Fibroblast of lung (primary cell): ENCODE measurements at regions not wholly inside any gene's neighbourhood (a gene's known extent, or its start where the extent isn't known, plus 50 kb on each side); places are given as distances from the start of the nearest gene placed in this dataset.

ENCODE experiments used
- DNase-seq, 2 donors: peaks; one replicate each; pipeline versions ENCODE4 v3.0.0 to v3.0.0-alpha.2; 2010; ENCODE audit warnings: low read depth in 2 of 2
- H2AFZ ChIP-seq: 2 replicates; pipeline ENCODE4 v1.5.1; 2012; ENCODE audit warnings: low read length, control low read depth, inconsistent platforms
- H3K27ac ChIP-seq: 2 replicates; pipeline ENCODE4 v1.5.1; 2011; ENCODE audit warnings: low read length, control low read depth; ENCODE audit not compliant: insufficient read depth
- H3K27me3 ChIP-seq: 2 replicates; pipeline ENCODE4 v1.5.1; 2011; ENCODE audit warnings: mild to moderate bottlenecking, low read length; ENCODE audit not compliant: control insufficient read depth, insufficient read depth
- H3K36me3 ChIP-seq: 2 replicates; pipeline ENCODE4 v1.5.1; 2011; ENCODE audit warnings: low read length; ENCODE audit not compliant: control insufficient read depth, insufficient read depth
- H3K4me1 ChIP-seq: 2 replicates; pipeline ENCODE4 v1.5.1; 2011; ENCODE audit warnings: low read length; ENCODE audit not compliant: control insufficient read depth, insufficient read depth; ENCODE audit errors: extremely low read depth
- H3K4me2 ChIP-seq: 2 replicates; pipeline ENCODE4 v1.5.1; 2011; ENCODE audit warnings: low read length, control low read depth; ENCODE audit not compliant: insufficient read depth; ENCODE audit errors: extremely low read depth
- H3K4me3 ChIP-seq, 4 experiments: fragments of 200-600 bp in 1 of 4; sonication (generic) in 1 of 4; replicated peaks in 1 of 4; 2 replicates each; pipeline ENCODE4 v1.5.1; 2011 to 2016; ENCODE audit warnings: low read length in 4 of 4, low read depth in 3 of 4, mild to moderate bottlenecking in 3 of 4, control low read depth in 2 of 4, inconsistent platforms in 1 of 4, mixed read lengths in 1 of 4; ENCODE audit not compliant: insufficient read depth in 1 of 4; ENCODE audit errors: control extremely low read depth in 1 of 4
- H3K79me2 ChIP-seq: 2 replicates; pipeline ENCODE4 v1.5.1; 2012; ENCODE audit warnings: mild to moderate bottlenecking, low read length, inconsistent platforms; ENCODE audit not compliant: control insufficient read depth, insufficient read depth
- H3K9ac ChIP-seq: 2 replicates; pipeline ENCODE4 v1.5.1; 2011; ENCODE audit warnings: mild to moderate bottlenecking, low read length, control low read depth; ENCODE audit not compliant: insufficient read depth
- H3K9me3 ChIP-seq: 2 replicates; pipeline ENCODE4 v1.5.1; 2012; ENCODE audit warnings: low read depth, low read length; ENCODE audit not compliant: control insufficient read depth, insufficient read depth
- H4K20me1 ChIP-seq: 2 replicates; pipeline ENCODE4 v1.5.1; 2011; ENCODE audit warnings: low read length; ENCODE audit not compliant: control insufficient read depth, insufficient read depth; ENCODE audit errors: extremely low read depth
- EZH2 ChIP-seq: IDR thresholded peaks from 2 replicates; pipeline ENCODE4 v1.5.1; 2012; ENCODE audit warnings: low read length, control low read depth, mild to moderate bottlenecking; ENCODE audit errors: missing control alignments
- TF ChIP-seq, protein P1 (sequence below), 2 donors: IDR thresholded peaks in 1 of 2; conservative IDR thresholded peaks in 1 of 2; 1 replicate in 1 of 2; 2 replicates in 1 of 2; pipeline ENCODE4 v1.5.1; 2011 to 2012; ENCODE audit warnings: low read length in 2 of 2, control low read depth in 1 of 2, inconsistent platforms in 1 of 2, low read depth in 1 of 2, mild to moderate bottlenecking in 1 of 2

DNA sequence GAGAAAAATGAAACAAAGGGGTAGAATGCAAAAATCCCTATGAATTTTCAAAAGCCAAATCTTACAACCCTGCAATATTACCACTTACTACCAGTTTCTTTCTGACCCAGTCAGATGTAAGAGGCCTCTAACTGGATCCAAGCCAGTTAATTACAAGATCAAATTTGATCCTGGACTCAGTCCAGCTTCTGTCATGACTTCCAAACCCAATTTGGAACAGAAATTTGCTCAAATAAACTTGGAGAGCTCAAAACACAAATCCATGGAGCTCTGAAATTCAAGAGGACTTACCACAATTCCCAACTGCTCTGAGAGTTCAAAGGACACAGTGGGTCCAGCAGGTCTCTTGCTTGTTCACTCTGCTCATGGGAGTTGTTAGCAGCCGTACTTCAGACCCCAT, 1271.7 kb upstream of the SLC39A10 start:
- H3K79me2 ChIP-seq: no peaks in the 10 kb centered on the region
- H3K4me1 ChIP-seq: no peaks in the 10 kb centered on the region
- no peak overlapping the region for H3K4me2 ChIP-seq
- H2AFZ ChIP-seq: no peak overlapping the region
- H3K27me3 ChIP-seq: no peaks in the 10 kb centered on the region
- H3K27ac ChIP-seq: no peak overlapping the region
- no peak overlapping the region for H3K4me3 ChIP-seq
- TF ChIP-seq EZH2: no peak
- TF ChIP-seq, protein P1, sequence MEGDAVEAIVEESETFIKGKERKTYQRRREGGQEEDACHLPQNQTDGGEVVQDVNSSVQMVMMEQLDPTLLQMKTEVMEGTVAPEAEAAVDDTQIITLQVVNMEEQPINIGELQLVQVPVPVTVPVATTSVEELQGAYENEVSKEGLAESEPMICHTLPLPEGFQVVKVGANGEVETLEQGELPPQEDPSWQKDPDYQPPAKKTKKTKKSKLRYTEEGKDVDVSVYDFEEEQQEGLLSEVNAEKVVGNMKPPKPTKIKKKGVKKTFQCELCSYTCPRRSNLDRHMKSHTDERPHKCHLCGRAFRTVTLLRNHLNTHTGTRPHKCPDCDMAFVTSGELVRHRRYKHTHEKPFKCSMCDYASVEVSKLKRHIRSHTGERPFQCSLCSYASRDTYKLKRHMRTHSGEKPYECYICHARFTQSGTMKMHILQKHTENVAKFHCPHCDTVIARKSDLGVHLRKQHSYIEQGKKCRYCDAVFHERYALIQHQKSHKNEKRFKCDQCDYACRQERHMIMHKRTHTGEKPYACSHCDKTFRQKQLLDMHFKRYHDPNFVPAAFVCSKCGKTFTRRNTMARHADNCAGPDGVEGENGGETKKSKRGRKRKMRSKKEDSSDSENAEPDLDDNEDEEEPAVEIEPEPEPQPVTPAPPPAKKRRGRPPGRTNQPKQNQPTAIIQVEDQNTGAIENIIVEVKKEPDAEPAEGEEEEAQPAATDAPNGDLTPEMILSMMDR (conservative IDR thresholded peaks at IDR 0.05 in 1 of 2, IDR thresholded peaks at IDR 0.05 in 1 of 2; ENCODE audit: low read depth in 1 of 2, low read length in 2 of 2): no peak
- H3K9ac ChIP-seq: no peak overlapping the region
- H3K9me3 ChIP-seq: no peaks in the 10 kb centered on the region
- no peak for DNase-seq
- H3K36me3 ChIP-seq: no peaks in the 10 kb centered on the region
- H4K20me1 ChIP-seq: no peaks in the 10 kb centered on the region

DNA sequence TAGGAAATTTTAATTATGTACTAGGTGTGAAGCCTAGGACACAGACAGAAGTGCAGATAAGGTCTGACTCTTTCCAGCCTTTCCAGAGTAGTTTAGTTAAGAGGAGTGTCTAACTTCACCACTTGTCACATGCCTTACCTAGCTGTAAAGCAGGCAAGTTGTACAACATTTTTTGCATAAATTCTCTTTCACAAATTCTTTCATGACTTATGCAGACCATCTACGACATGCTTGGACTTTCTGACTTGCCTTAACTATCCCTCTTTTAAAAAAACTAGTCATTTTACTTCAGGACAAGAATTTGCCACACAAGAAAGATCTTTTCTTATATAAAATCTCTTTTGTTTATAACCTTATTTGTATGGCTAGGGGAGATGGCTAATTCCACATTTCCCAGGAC, 1273.6 kb upstream of the SLC39A10 start:
- DNase-seq: peak in 1 of 2 donors; percentile 0
- no peak for TF ChIP-seq EZH2
- TF ChIP-seq, protein P1 (conservative IDR thresholded peaks at IDR 0.05 in 1 of 2, IDR thresholded peaks at IDR 0.05 in 1 of 2; ENCODE audit: low read depth in 1 of 2, low read length in 2 of 2): no peak
- Histone ChIP-seq H3K27ac (no peak overlapping the region), H3K36me3 (no peaks in the 10 kb centered on the region), H3K27me3 (no peaks in the 10 kb centered on the region), H4K20me1 (no peaks in the 10 kb centered on the region), H2AFZ (no peak overlapping the region), H3K4me3 (no peak overlapping the region), H3K9me3 (no peaks in the 10 kb centered on the region), H3K4me1 (no peaks in the 10 kb centered on the region), H3K9ac (no peak overlapping the region), H3K79me2 (no peaks in the 10 kb centered on the region), H3K4me2 (no peak overlapping the region)

DNA sequence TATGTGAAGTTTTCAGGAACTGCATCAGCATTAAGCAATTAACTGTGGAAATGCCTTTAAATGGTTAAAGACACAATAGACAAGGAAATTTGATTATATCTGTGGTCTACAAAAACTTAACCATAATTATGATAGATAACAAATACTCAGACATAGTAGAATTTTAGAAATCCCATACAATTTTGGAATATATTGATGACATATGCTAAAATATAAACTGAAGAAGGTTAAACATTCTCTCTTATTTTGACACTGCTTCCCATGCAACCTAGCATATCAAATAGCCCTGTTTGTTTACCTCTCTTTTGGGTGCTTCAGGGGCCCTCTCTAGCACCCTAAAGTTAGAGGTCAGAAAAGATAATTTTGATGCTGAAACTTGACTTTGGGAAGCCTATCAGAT, 1274.8 kb upstream of the SLC39A10 start:
- Histone ChIP-seq H3K27ac (no peak overlapping the region), H3K36me3 (no peaks in the 10 kb centered on the region), H3K9me3 (no peaks in the 10 kb centered on the region), H3K4me2 (no peak overlapping the region), H3K79me2 (no peaks in the 10 kb centered on the region), H4K20me1 (no peaks in the 10 kb centered on the region), H3K4me3 (no peak overlapping the region), H2AFZ (no peak overlapping the region), H3K27me3 (no peaks in the 10 kb centered on the region), H3K4me1 (no peaks in the 10 kb centered on the region), H3K9ac (no peak overlapping the region)
- DNase-seq: no peak
- TF ChIP-seq EZH2: no peak
- TF ChIP-seq, protein P1 (conservative IDR thresholded peaks at IDR 0.05 in 1 of 2, IDR thresholded peaks at IDR 0.05 in 1 of 2; ENCODE audit: low read depth in 1 of 2, low read length in 2 of 2): no peak
